ENCODE measurements at regions not wholly inside any gene's neighbourhood (a gene's known extent, or its start where the extent isn't known, plus 50 kb on each side); places are given as distances from the start of the nearest gene placed in this dataset.

DNA sequence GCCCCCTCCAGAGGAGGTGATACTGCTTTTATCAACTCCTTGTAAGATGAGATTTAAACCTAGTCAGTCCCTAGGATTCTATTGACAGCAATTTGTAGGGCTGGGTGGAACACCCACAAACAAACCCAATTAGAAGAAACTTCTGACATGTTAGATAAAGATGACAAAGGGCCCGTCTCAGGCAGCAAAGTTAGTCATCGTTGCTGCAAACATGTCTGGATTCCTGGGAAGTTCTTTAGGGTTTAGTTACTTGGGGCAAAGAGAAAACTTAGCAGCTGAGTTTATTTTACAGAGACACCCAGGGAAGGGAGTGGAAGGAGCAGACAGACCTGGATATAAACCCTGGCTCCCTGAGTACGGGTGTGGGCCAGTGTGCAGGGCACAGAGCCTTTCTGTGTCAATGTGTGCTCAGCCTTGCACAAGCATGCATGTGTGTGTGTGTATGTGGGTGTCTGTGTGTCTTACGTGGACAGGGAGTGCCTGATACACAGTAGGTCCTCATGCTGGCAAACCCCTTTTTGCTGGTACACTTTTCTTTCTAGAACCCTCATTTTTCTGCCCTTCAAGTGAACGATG lies 130.0 kb upstream of the STX18 start:
- no peak overlapping the region for H3K4me3 Mint-ChIP-seq
- H3K27ac Mint-ChIP-seq: no peak overlapping the region
- no peaks in the 10 kb centered on the region for H3K9me3 Mint-ChIP-seq (ENCODE audit: low read depth)
- DNase-seq (no peak), ATAC-seq (no peak)
- ChIA-PET CTCF (no interaction called here), POLR2A (no interaction called here)
- no peaks in the 10 kb centered on the region for H3K27me3 Mint-ChIP-seq
- intact Hi-C loops (cut with DNase I, micrococcal nuclease): no loop called here
- H3K4me1 Mint-ChIP-seq: no peaks in the 10 kb centered on the region
- no peaks in the 10 kb centered on the region for H3K36me3 Mint-ChIP-seq (ENCODE audit: low read depth)

DNA sequence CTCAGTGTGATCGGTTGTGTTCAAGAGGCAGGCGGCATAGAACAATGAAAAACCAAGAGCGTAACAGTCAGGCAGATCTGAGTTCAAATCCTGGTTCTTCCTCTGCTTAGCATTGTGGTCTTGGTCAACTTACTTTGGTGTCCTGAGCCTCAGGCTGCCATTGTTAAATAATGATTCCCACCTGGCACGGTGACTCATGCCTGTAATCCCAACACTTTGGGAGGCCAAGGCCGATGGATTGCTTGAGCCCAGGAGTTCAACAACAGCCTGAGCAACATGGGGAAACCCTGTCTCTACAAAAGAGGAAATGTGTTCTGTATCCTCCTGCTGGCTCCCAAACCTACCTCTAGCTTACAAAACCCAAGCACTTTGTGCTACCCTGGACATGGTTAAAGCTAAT lies 129.0 kb upstream of the STX18 start:
- no peak overlapping the region for H3K4me3 Mint-ChIP-seq
- CTCF ChIA-PET: no interaction called here
- ATAC-seq (no peak), DNase-seq (no peak)
- no peaks in the 10 kb centered on the region for H3K9me3 Mint-ChIP-seq (ENCODE audit: low read depth)
- no peaks in the 10 kb centered on the region for H3K4me1 Mint-ChIP-seq
- no peaks in the 10 kb centered on the region for H3K27me3 Mint-ChIP-seq
- H3K36me3 Mint-ChIP-seq (ENCODE audit: low read depth): no peaks in the 10 kb centered on the region
- POLR2A ChIA-PET: no interaction called here
- intact Hi-C loops (cut with DNase I, micrococcal nuclease): no loop called here
- H3K27ac Mint-ChIP-seq: no peak overlapping the region

DNA sequence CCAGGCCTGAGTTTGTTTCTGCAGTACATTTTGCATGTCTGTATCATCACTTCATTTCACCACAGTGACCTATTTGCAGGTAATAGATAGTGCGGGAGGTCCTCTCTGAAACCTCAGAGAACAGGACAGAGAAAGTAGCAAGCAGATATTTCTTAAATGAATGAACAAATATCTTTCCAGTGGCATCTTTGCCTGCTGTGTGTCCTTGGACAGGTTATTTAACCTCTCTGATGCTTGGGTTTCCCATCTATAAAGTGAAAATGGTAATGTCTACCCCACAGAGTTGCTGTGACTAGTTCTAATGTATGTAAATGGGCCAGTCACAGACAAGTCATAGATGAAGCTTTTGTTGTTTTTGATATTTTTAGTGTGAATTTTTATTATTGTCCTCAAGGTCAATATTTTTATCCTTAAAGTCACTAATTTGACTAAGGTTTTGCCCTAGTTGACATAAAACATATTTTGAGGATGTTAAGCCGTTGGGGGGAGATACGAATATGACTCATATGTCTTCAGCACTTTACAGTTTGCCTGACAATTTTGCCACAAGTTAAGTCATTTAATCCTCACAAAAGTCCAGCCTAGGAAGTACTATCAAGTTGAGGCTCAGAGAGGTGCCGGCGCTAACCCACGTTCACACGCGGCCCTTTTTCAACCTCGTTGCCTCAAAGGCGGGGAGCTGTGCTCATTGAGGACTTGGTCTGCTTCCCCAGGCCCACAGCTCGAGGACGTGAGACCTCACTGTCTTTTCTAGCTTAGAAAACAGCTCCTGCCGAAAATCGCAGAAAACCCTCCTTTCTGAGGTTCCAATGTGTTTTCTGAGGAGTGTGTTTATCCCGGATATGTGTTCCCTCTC lies 126.7 kb upstream of the STX18 start:
- no peaks in the 10 kb centered on the region for H3K4me1 Mint-ChIP-seq
- CTCF ChIA-PET: interaction anchor here (0.6 to 1.4 kb wide), 10 partner anchors 9 to 1330 kb away, joined by 3 to 4 read pairs (median 3); no protein-coding TSS in a partner anchor

DNA sequence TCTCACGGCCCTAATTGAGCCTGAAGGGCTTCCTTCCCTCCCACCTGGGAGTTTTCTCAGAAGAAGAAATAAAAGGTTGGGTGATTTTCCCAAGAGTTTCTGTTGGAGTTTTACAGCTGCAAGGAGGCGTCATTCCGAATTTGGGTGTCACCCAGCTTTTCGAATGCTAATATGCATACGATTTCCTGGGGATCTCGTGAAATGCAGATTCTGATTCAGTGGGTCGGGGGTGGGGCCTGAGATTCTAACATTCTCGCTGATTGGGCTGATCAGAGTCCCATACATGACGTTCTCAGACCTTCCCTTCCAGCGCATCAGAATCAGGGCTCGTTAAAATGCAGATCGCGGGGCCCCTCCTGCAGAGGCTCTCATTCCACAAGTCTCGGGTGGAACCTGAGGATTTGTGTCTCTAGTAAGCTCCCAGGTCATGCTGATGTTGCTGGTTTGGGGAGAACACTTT lies 125.8 kb upstream of the STX18 start:
- Mint-ChIP-seq H3K27ac (no peak overlapping the region), H3K4me1 (no peaks in the 10 kb centered on the region), H3K36me3 (ENCODE audit: low read depth) (no peaks in the 10 kb centered on the region), H3K4me3 (no peak overlapping the region), H3K9me3 (ENCODE audit: low read depth) (no peaks in the 10 kb centered on the region), H3K27me3 (no peaks in the 10 kb centered on the region)
- intact Hi-C loops (cut with DNase I, micrococcal nuclease): loop anchor here in 1 of 2 experiments (5.0 kb wide), 1 partner anchor 180 kb away; no protein-coding TSS in a partner anchor
- POLR2A ChIA-PET: no interaction called here
- CTCF ChIA-PET: interaction anchor here (0.7 to 1.2 kb wide), 2 partner anchors 19 to 228 kb away, joined by 3 read pairs; no protein-coding TSS in a partner anchor
- DNase-seq (no peak), ATAC-seq (no peak)

More for the DNA sequence above, 126.7 kb upstream of the STX18 start:
- intact Hi-C loops (cut with DNase I, micrococcal nuclease): loop anchor here in 1 of 2 experiments (5.0 kb wide), 1 partner anchor 181 kb away; no protein-coding TSS in a partner anchor
- DNase-seq (no peak), ATAC-seq (no peak)
- Mint-ChIP-seq H3K27me3 (no peaks in the 10 kb centered on the region), H3K36me3 (ENCODE audit: low read depth) (no peaks in the 10 kb centered on the region), H3K9me3 (ENCODE audit: low read depth) (no peaks in the 10 kb centered on the region), H3K4me3 (no peak overlapping the region), H3K27ac (no peak overlapping the region)
- POLR2A ChIA-PET: no interaction called here

DNA sequence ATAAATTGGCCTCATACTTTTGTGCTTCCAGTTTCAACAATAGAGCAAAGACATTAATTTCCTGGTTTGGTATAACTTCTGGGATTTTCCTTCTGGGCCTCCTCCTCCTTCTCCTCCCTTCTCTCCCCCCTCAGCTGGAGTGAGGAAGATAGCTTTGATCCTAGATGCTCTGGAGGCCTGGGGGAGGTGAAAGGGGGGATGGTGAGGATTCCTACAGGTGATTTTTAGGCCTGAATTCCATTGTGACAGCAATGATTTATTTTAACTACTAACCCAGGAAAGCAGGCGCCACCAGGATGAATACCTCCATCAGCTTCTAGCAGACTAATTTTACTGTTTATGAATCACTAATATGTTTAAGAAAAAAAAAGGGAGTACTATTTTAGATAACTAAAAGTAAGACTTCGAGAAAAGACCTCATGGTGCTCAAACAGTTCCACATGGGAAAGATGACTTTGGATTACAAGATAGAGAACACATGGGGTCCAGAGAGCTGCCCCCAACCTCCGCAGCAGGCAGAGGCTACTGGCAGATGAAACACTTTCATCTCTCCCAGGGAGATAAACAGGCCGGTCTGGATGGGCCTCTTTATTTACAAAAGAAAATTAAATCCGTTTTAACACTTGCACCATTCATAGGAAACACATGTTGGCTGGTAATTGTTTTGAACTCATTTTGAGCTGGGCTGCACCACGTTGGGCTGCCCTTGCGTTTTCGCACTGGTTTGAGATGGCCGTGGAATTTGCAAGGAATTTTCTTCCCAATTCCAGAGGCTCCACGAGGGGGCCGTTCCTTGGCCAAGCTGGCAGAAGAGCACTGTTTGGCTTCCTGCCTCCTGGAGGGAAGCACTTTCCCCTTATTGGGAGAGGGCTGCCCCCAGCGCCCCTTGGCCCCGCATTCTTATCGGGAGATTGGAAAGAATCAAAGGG lies 125.1 kb upstream of the STX18 start:
- no peak overlapping the region for H3K4me3 Mint-ChIP-seq
- no peaks in the 10 kb centered on the region for H3K36me3 Mint-ChIP-seq (ENCODE audit: low read depth)
- no peak for ATAC-seq
- intact Hi-C loops (cut with DNase I, micrococcal nuclease): loop anchor here in 1 of 2 experiments (5.0 kb wide), 1 partner anchor 180 kb away; no protein-coding TSS in a partner anchor
- no peaks in the 10 kb centered on the region for H3K27me3 Mint-ChIP-seq
- no peak for DNase-seq
- H3K4me1 Mint-ChIP-seq: no peaks in the 10 kb centered on the region
- no peaks in the 10 kb centered on the region for H3K9me3 Mint-ChIP-seq (ENCODE audit: low read depth)
- ChIA-PET CTCF (interaction anchor here (0.7 to 1.2 kb wide), 2 partner anchors 18 to 229 kb away, joined by 3 read pairs; no protein-coding TSS in a partner anchor), POLR2A (interaction anchor here (0.6 kb wide), 1 partner anchor 81 kb away, joined by 5 read pairs; no protein-coding TSS in a partner anchor)
- H3K27ac Mint-ChIP-seq: no peak overlapping the region

DNA sequence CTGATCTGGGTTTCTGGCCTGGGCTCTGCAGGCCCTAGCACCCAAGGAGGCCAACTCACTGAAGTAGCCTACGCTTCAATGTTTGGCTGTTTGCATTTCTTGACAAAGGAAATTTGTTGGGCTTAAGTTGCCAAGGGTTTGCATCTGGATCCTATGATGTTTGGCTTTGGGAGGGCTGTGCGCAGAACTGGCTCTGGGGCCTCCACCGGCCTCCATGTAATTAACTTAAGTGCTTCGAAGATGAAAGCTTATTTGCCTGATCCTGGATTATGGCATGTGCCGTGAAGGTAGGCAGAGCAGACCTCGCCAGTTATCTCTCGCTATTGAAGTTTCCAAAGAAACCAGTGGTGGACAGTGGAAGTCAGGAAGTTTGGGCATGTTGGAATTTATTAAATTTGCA lies 124.3 kb upstream of the STX18 start:
- Mint-ChIP-seq H3K36me3 (ENCODE audit: low read depth) (no peaks in the 10 kb centered on the region), H3K9me3 (ENCODE audit: low read depth) (no peaks in the 10 kb centered on the region), H3K27me3 (no peaks in the 10 kb centered on the region), H3K4me1 (no peaks in the 10 kb centered on the region), H3K27ac (no peak overlapping the region), H3K4me3 (no peak overlapping the region)
- DNase-seq (no peak), ATAC-seq (no peak)
- CTCF ChIA-PET: no interaction called here
- intact Hi-C loops (cut with DNase I, micrococcal nuclease): loop anchor here in 1 of 2 experiments (5.0 kb wide), 1 partner anchor 179 kb away; no protein-coding TSS in a partner anchor
- POLR2A ChIA-PET: interaction anchor here (0.6 kb wide), 1 partner anchor 82 kb away, joined by 5 read pairs; no protein-coding TSS in a partner anchor

DNA sequence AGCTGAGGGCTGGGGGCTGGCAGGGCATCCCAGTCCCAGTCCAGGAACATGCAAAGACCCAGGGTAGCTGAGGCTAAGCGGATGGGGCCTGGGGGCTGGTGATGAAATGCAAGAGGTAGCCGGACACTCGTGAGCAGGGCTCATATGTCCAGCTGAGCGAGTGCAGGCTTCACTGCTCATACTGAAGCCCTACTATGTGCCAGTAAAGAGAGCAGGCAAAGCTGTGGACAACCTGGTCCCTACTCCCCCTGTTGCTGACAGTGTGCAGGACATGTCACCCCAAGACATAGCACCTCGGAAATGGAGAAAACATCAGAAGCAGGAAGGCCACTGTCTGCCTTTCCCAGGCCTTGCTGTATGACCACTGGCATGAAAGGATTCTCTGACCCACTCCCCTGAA lies 122.4 kb upstream of the STX18 start:
- Mint-ChIP-seq H3K4me1 (no peaks in the 10 kb centered on the region), H3K27ac (no peak overlapping the region), H3K4me3 (no peak overlapping the region), H3K27me3 (no peaks in the 10 kb centered on the region), H3K9me3 (ENCODE audit: low read depth) (no peaks in the 10 kb centered on the region), H3K36me3 (ENCODE audit: low read depth) (no peaks in the 10 kb centered on the region)
- intact Hi-C loops (cut with DNase I, micrococcal nuclease): no loop called here
- ChIA-PET POLR2A (no interaction called here), CTCF (interaction anchor here (0.5 kb wide), 1 partner anchor 177 kb away, joined by 4 read pairs; no protein-coding TSS in a partner anchor)
- DNase-seq (no peak), ATAC-seq (no peak)

DNA sequence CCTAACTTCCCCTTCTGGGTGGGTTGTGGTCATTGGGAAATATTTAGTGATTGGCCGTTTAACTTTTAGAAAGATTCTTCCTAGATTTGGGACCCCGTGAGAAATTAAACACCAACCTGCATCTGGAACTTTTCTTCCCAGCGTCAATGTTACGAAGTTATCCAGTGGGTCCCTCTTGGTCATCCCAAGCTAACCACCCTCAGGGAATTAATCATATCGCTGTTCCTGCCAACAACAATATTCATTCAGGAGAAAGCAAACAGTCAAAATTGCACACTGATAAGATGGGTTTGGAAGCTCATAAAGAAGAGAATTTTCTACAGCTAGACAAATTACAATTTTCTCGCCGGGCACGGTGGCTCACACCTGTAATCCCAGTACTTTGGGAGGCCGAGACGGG lies 121.2 kb upstream of the STX18 start:
- no peak overlapping the region for H3K4me3 Mint-ChIP-seq
- intact Hi-C loops (cut with DNase I, micrococcal nuclease): no loop called here
- H3K27me3 Mint-ChIP-seq: no peaks in the 10 kb centered on the region

DNA sequence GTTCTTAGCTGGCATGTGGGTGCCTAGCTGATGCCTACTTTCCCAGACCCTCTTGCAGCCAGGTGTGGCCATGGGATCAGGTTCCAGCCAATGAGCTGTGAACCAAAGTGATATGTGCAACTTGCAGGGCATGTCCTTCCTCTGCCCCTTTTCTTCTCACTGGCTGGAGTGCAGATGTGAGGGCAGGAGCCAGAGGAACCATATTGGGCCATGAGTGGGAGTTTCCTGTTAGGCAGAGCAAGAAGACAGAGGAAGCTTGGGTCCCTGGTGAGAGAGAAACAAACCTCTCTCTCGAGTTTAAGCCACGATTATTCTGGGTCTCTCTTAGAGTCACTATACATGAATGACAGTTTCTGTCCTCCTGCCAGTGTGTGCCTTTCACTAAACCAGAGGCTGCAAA lies 120.4 kb upstream of the STX18 start:
- no peaks in the 10 kb centered on the region for H3K27me3 Mint-ChIP-seq

More for the DNA sequence above, 121.2 kb upstream of the STX18 start:
- H3K9me3 Mint-ChIP-seq (ENCODE audit: low read depth): no peaks in the 10 kb centered on the region
- H3K27ac Mint-ChIP-seq: no peak overlapping the region
- DNase-seq: no peak
- ATAC-seq: no peak
- no peaks in the 10 kb centered on the region for H3K4me1 Mint-ChIP-seq
- H3K36me3 Mint-ChIP-seq (ENCODE audit: low read depth): peaks cover 3% of the 10 kb centered on the region
- ChIA-PET CTCF (no interaction called here), POLR2A (no interaction called here)

DNA sequence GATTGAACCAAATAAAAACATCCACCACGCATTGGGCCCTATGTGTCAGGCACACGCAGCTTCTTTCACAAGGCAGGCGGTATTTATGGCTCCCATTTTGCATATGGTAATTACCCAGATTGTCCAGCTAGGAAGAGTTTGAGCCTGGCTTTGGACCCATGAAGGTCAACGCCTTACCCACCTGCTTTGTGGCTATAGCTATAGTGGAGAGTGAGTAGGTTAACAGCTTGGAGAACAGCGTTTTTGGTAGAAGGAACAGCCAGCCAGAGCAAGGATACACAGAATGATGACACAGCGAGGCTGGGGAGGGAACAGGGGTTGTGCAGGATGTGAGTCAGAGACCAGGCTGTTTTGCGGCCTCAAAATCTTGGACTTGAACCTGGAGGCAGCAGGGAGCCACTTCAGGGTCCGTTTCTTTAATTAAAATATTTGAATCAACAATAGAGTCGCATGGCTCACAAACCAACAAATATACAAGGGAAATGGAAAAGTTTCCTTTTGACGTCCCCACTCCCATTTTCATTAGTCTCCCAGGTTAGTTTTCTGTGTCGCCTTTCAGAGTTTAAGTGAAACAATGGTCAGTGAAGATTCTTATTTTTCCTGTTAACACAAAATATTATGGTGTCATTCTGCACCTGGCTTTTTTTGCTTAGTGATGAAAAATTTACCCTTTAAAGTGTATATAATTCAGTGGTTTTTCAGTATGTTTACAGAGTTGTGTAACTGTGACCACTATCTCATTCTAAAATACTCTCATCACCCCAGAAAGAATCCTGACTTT lies 118.2 kb upstream of the STX18 start:
- ATAC-seq: no peak
- Mint-ChIP-seq H3K27ac (no peak overlapping the region), H3K4me1 (no peaks in the 10 kb centered on the region), H3K36me3 (ENCODE audit: low read depth) (peaks cover 6% of the 10 kb centered on the region), H3K27me3 (no peaks in the 10 kb centered on the region), H3K4me3 (no peak overlapping the region), H3K9me3 (ENCODE audit: low read depth) (no peaks in the 10 kb centered on the region)
- intact Hi-C loops (cut with DNase I, micrococcal nuclease): no loop called here
- POLR2A ChIA-PET: no interaction called here
- DNase-seq: no peak
- CTCF ChIA-PET: no interaction called here

More for the DNA sequence above, 120.4 kb upstream of the STX18 start:
- POLR2A ChIA-PET: no interaction called here
- DNase-seq (no peak), ATAC-seq (no peak)
- H3K9me3 Mint-ChIP-seq (ENCODE audit: low read depth): no peaks in the 10 kb centered on the region
- CTCF ChIA-PET: no interaction called here
- no peak overlapping the region for H3K27ac Mint-ChIP-seq
- no peaks in the 10 kb centered on the region for H3K4me1 Mint-ChIP-seq
- intact Hi-C loops (cut with DNase I, micrococcal nuclease): no loop called here
- no peak overlapping the region for H3K4me3 Mint-ChIP-seq
- H3K36me3 Mint-ChIP-seq (ENCODE audit: low read depth): peaks cover 6% of the 10 kb centered on the region

DNA sequence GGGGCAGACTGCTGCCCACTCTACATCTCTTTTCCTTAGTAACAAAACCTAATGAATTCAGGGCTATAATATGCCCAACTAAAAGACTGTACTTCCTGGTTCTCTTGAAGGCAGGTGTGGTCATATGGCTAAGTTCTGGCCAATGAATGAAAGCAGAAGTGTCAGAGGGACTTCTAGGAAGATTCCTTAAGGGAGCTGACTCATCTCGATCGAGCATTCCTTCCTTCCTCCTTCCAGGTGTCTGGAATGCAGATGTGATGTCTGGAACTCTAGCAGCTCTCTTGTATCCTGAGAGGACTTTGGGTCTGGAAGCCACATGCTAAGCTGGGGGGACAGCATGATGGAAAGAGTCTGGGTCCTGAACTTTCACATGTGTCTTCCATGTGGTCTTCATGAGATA lies 116.2 kb upstream of the STX18 start:
- intact Hi-C loops (cut with DNase I, micrococcal nuclease): no loop called here
- no peaks in the 10 kb centered on the region for H3K4me1 Mint-ChIP-seq
- H3K27me3 Mint-ChIP-seq: no peaks in the 10 kb centered on the region
- H3K36me3 Mint-ChIP-seq (ENCODE audit: low read depth): peaks cover 6% of the 10 kb centered on the region
- no peak for ATAC-seq
- H3K27ac Mint-ChIP-seq: no peak overlapping the region
- ChIA-PET CTCF (no interaction called here), POLR2A (no interaction called here)
- no peak overlapping the region for H3K4me3 Mint-ChIP-seq
- DNase-seq: no peak
- H3K9me3 Mint-ChIP-seq (ENCODE audit: low read depth): no peaks in the 10 kb centered on the region
